Breast epithelium (tissue), 3 donors: ENCODE measurements at regions not wholly inside any gene's neighbourhood (a gene's known extent, or its start where the extent isn't known, plus 50 kb on each side); places are given as distances from the start of the nearest gene placed in this dataset.

ENCODE experiments used
- POLR2A ChIP-seq: fragments of 450-650 bp; IDR thresholded peaks from one replicate; pipeline ENCODE4 v1.6.1; 2016; ENCODE audit warnings: antibody characterized with exemption, mild to moderate bottlenecking, moderate library complexity
- TF ChIP-seq, protein P1 (sequence below), 3 donors: fragments of 450-650 bp; IDR thresholded peaks; one replicate each; pipeline ENCODE4 v1.5.1; 2016 to 2017; ENCODE audit warnings: antibody characterized with exemption in 3 of 3, mild to moderate bottlenecking in 3 of 3, moderate library complexity in 3 of 3

DNA sequence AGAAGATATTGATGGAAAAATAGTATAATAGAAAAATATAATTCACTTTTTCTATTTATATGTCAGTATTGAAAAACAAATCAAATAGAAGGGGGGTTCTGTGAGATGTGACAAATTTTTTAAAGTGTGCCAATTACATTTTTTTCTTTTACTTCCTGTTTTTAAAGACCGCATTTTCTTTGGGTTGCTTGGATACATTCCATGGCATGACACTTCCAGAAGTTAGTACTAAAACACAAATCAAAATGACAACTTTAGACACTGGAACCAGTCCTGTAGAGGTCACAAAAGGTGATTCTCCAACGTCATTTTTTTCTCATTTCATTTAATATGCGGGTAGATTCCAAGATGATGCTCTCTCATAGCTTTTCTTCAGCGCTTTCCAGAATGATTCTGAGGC is 116.2 kb upstream of the GNPDA2 start:
- TF ChIP-seq, protein P1, sequence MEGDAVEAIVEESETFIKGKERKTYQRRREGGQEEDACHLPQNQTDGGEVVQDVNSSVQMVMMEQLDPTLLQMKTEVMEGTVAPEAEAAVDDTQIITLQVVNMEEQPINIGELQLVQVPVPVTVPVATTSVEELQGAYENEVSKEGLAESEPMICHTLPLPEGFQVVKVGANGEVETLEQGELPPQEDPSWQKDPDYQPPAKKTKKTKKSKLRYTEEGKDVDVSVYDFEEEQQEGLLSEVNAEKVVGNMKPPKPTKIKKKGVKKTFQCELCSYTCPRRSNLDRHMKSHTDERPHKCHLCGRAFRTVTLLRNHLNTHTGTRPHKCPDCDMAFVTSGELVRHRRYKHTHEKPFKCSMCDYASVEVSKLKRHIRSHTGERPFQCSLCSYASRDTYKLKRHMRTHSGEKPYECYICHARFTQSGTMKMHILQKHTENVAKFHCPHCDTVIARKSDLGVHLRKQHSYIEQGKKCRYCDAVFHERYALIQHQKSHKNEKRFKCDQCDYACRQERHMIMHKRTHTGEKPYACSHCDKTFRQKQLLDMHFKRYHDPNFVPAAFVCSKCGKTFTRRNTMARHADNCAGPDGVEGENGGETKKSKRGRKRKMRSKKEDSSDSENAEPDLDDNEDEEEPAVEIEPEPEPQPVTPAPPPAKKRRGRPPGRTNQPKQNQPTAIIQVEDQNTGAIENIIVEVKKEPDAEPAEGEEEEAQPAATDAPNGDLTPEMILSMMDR (IDR thresholded peaks at IDR 0.05), result no peak
- no peak for TF ChIP-seq POLR2A
